Ovary (tissue), 3 donors: ENCODE measurements at regions not wholly inside any gene's neighbourhood (a gene's known extent, or its start where the extent isn't known, plus 50 kb on each side); places are given as distances from the start of the nearest gene placed in this dataset.

Source experiments
- CTCF ChIP-seq, 3 donors: fragments of 450-650 bp in 2 of 3; fragments of 200-600 bp in 1 of 3; IDR thresholded peaks; one replicate each; pipeline versions ENCODE4 v1.5.1 to v1.8.0; 2016 to 2022; ENCODE audit warnings: antibody characterized with exemption in 3 of 3, mild to moderate bottlenecking in 1 of 3
- EP300 ChIP-seq: sonication (generic); formaldehyde crosslinking; IDR thresholded peaks from one replicate; pipeline ENCODE4 v1.6.1; 2017; ENCODE audit warnings: antibody characterized with exemption
- POLR2A ChIP-seq: fragments of 450-650 bp; IDR thresholded peaks from one replicate; pipeline ENCODE4 v1.6.1; 2017; ENCODE audit warnings: antibody characterized with exemption, mild to moderate bottlenecking, moderate library complexity
- donor health status: DM: no; HTN: no; CAD: no.

GRCh38 chr17:68804777-68805520, 150.2 kb downstream of the ABCA8 start:
- TF ChIP-seq CTCF (IDR thresholded peaks at IDR 0.05), result no peak
- TF ChIP-seq EP300, result no peak
- TF ChIP-seq POLR2A, result no peak
